IPS-NIHi11 (cell line): ENCODE measurements at regions not wholly inside any gene's neighbourhood (a gene's known extent, or its start where the extent isn't known, plus 50 kb on each side); places are given as distances from the start of the nearest gene placed in this dataset.
A peak's percentile ranks its signal among the peaks of the same experiment; 100 is the strongest.

Experiments used
- DNase-seq: peaks from one replicate; pipeline ENCODE4 v3.0.0; 2012; ENCODE audit warnings: mixed read lengths, low spot score

DNA sequence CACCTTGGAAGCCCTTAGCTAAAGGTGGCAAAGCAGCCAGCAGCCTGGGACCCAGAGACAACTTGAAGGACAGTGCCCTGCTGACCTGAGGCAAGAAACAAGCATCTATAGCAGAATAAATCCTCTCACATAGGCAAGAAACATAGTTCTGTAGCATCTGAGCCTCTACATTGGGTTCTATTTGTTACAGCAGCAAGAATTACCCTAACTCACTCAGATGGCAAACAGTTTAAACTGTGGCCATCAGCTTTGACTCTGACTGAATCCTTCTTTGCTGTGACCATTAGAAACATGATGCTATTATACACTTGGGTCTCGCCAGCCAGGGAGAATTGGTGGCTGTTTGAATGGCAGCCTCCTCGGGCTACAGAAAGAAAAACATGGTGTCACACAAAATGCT lies 53.1 kb upstream of the CCL1 start:
- no peak for DNase-seq

DNA sequence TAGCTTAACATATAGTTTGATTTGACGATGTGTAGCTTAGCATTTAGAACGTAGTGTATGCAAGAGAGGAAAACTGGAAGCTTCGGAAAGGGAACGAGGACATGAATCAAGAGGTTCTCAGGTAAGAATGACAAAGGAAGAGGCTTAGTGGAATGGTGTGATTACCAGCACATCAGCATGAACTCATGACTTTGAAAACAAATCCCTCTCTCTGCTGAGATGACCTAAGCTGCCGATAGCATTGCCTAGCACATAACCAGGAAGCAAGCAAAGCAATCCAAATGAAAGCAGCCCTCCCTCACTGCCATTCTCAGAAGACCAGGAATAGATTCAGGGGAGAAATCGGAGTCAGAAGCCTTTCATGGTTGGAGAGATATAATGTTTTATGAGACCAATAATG lies 51.3 kb upstream of the CCL1 start:
- DNase-seq: peak; percentile 19

DNA sequence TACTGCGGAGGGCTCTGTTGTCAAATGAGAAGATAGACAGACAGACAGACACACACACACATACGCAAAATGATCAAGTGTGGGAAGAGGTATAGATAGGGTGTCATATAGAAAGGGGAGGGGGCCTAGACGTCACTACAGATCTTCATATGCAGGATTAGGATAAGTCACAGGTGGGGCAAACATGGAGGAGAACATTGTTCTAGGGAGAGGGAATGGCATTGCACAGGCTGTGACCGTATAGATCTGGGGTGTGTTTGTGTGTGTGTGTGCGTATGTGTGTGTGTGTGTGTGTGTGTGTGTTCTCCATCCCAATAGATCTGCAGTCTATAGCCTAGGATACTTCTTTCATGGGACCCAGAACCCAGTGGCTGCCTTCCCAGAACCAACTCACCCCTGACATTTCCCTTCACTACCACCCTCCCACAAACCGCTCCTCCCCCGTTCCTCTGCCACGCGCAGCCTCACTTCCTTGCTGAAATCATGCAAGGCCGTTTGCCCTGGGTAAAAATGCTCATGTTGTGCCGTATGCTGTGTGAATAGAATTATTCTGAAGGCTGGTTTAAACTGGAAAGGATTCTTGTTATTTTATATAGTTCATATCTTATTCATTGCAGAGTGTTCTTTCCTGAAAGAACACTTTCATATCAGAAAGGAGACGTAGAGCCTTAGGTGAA lies 50.5 kb upstream of the CCL1 start:
- no peak for DNase-seq

DNA sequence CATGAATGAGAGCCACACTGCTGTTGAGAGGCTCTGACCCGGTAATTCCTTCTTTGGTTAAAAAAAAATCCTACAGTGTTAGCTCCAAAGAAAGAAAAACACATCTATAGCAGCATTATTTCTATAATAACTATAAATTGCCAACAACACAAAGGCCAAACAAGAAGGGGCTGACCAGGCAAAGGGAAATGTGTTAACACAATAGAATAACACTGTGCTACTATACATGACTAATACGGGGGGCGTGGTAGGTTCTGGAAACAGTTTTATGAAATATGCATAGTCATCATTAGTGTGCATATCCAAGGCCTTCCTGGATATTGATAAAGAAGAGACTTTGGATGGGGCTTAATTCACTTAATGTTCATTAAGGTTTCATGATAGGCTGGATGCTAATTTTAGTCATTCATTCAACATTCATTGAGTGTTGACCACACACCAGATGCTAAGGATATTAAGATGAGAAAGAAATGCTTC lies 50.0 kb upstream of the CCL1 start:
- no peak for DNase-seq
